GM18867 (cell line): ENCODE measurements at regions not wholly inside any gene's neighbourhood (a gene's known extent, or its start where the extent isn't known, plus 50 kb on each side); places are given as distances from the start of the nearest gene placed in this dataset.

ENCODE experiments used
- ATAC-seq: cut with Tn5 transposase; IDR thresholded peaks from one replicate; pipeline ENCODE4 v1.9.1; 2021; ENCODE audit warnings: mild to moderate bottlenecking, moderate library complexity; ENCODE audit not compliant: unreplicated experiment

DNA sequence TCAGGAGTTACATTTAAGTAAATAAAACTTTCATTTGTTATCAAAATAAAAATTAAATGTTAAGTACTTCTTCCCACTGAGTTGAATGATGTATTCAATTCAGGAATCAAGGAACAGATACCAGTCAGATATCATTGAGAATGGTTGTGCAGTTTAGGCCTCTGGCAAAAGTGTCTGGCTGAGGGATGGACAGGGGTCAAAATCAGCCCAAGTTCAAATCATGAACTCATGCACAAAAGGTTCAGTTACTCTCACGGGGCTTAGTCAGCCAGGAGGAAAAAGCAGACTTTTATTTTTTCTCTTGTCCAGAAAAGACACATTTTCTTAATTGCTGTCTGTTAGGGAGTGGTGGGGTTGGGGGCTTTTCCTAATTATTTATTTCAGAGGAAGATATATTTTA lies 166.3 kb downstream of the RASSF9 start:
- ATAC-seq: no peak

DNA sequence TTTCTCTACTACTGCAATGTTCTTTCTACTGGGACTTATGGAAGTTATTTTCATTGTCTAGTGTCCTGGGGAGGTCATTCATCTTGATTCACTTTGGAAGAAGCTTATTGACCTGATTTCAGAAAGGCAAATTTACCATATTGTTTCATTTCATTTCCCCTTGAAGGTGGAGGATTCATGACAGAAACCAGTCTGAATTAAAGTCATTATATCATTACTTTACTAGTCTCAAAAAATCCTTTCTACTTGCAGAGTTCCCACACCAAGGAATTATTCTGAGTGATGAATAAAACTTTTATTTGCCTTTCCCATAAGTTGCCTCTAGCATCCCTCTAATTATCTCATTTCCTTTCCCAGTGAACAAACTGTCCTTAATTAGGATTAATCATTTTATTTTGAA lies 163.8 kb downstream of the RASSF9 start:
- no peak for ATAC-seq

DNA sequence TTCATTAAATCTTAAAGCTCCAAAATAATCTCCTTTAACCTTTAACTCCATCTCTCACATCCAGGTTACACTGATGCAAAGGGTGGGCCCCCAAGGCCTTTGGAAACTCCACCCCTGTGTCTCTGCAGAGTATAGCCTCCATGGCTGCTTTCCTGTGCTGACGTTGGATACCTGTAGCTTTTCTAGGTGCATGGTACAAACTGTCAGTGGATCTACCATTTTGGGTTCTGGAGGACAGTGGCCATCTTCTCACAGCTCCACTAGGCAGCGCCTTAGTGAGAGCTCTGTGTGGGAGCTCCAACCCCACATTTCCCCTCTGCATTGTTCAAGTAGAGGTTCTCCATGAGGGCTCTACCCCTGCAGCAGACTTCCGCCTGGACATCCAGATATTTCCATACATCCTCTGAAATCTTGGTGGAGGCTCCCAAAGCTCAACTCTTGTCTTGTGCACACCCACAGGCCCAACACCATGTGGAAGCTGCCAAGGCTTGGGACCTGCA lies 162.2 kb downstream of the RASSF9 start:
- ATAC-seq: no peak

DNA sequence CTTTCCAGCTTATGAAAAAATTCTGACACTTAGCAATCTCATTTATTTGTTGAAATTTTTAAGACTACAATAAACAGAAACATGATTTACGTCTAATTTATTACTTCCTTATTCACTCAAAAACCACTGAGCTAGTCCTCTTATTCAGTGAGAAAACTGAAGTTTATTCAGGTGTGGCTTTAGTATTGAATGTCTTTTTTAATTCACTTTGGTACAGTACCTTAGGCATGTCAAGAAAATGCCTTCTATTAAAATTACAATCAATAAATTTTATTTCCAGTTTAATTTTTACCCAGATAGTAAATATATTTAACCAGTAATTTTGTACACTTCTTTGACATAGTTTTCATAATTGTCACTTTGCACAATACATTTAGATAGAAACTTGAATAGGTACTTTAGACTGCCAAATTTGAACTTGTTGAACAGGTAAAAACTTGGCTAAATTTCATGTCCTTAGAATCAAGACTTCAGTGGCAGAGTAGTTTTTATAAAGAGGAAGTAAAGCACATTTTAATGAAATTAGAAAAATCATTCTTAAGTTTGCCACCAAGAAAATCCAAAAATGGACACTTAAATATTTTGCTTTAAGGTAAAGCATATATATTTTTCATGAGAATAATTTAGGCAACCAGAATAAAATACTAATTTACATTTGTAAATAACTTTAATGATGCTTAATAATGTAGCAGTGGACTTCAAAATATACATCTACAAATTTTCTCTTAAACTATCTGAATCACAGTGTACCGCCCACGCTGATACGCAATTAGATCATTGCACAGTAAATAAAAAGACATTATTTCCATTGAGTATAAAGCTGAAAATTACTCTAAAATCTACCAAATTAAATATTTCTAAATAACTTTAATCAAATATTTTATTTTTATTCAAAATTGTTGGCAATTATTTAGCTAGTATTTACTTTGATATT lies 159.1 kb downstream of the RASSF9 start:
- no peak for ATAC-seq

DNA sequence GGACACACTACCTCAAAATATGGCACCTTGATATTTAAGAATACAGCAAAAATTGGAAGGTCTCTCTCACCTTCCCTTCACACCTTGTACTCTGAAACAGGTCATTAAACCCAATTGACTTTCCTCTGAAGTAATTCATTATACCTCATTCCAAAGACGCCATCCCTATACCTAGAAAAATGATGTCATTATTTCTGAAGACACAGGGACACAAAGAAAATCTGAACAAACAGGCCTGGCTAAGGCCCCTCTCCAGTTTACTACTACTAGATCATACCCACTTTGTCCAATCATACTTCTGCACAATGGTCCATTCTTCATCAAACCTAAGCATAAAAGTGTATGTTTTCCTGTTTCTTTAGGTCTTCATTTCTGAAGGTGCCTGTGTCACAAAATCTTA lies 156.9 kb downstream of the RASSF9 start:
- no peak for ATAC-seq

DNA sequence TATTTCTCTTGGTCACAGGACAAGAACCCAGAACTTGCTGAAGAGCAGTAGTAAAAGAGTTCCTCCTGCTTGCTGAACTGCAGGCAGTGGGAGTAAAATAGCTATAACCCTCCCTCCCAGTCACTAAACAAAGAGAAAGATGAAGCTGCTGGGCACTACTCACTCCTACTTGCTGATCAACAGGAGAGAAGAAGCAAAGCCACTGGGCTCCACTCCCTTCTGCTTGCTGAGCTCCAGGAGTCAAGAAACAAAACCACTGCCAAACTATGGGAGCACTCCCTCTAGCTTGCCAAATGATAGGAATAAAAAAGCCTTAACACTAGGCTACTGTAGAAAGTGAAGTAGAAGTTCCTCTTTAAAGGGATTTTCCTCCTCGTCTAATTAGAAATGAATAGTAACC lies 155.3 kb downstream of the RASSF9 start:
- ATAC-seq: no peak

DNA sequence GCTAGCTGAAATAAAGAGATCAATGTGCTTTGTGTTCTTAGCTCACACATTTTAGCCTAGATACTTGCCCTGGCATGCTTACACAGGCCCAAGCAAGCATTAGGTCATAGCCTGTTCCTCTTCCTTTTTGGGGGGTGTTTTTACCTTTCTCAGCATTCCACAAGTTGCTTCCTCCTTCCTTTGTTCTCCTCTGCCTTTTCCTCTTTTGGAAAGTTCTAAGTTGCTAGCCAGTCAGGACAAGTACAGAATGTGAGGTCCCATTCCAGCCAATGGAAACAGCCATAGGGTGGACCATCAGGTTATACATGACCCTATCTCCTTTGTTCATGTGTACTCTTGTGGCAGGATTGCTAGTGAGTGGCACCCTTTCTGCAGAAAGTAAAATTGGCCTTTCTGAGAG lies 154.9 kb downstream of the RASSF9 start:
- no peak for ATAC-seq

DNA sequence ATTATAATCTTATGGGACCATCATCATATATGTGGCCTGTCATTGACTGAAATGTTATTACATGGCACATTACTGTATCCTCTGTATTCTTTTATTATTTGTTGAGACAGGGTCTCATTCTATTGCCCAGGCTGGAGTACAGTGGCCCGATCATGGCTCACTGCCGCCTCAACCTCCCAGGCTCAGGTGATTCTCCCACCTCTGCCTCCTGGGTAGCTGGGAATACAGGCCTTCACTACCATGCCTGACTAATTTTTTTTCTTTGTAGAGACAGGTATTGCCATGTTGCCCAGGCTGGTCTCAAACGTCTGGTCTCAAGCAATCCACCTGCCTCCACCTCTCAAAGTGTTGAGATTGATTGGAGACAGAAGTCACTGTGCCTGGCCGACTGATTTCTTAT lies 153.2 kb downstream of the RASSF9 start:
- no peak for ATAC-seq

DNA sequence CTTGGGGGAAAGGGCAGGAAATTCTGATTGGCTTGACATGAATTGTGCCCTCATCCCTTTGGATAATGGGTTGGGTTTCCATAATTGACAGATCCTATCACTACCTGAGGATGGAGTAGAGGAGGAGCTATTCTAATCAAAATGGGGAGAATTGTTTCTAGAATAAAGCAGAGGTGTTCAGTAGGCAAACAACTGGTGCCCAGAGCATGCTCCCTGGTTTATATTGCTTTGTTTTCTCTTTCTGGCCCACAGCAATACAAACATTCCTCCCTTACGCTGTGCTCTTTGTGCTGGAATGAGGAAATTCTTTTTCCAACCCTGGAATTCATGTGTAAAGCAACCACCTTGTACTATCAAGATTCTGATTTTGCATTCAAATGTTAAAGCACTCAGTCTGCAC lies 147.4 kb downstream of the RASSF9 start:
- no peak for ATAC-seq

DNA sequence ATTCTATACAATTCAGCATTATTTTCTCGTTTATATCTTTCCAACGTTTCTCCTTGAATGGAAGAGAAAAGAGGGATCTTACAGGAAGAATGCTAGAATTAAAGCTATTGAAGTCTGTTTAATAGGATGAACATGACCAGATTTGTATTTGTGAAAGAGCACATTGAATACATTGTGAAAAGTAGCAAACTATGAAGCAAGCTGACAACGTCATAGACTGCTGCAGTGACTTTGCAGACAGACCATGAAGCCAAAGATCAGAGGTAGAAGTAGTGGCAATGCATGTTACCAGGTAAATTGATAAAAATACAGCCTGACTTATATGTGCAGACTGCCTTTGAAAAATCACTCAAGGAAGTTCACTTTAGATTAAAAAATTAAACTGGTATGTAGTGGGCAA lies 146.1 kb downstream of the RASSF9 start:
- no peak for ATAC-seq

DNA sequence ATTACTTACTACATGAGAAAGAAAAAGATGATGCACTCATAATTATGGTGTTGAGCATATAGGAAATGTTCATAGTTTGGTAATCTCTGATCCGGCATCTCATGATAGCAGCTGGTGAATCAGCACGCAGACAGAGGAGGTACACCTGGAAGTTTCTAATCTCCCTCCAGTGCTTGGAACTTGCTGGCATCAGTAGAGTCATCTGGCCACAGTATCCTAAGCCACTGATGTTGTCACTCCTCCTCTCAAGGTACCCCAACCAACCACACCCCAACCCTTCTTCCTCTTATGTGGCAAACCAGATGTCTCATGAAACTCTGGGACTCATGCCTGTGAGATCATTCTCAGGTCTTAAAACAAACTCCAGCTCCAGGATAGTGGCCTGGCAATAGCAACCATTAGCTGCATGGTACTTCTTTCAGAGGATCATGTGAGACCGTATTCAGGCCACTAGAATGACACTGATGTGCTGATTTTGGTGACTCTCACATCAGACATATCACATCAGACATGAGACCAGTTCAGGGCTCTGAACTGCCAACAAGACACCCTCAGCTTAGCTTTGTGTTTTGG lies 143.0 kb downstream of the RASSF9 start:
- ATAC-seq: no peak

DNA sequence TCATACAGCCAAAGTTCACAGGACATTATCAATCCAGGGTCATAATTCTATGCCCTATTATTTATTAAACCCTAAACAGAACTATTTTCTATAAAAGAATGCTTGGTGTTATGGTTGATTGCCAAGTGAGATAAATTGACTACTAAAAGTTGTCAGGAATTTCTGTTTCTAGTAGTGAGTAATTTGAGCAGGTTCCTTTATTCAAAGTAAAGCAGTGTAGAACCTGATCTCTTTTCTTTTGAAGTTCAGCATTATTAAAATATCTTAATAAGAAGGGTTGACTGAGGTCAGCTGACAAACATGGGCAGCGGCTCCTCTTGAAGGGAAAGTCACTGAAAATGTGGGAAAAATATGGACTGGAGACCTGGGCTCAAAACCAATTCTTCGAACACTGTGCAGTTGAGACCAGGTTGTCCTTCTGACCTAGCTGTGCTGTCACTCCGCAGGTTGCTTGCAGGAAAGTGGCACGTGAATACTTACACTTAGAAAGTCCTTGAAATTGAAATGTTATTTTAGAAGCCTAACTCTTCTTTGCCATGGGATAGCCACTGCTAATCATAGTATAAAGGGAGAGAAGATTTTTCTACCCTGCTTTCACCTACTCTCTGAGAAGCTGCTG lies 141.0 kb downstream of the RASSF9 start:
- ATAC-seq: no peak

DNA sequence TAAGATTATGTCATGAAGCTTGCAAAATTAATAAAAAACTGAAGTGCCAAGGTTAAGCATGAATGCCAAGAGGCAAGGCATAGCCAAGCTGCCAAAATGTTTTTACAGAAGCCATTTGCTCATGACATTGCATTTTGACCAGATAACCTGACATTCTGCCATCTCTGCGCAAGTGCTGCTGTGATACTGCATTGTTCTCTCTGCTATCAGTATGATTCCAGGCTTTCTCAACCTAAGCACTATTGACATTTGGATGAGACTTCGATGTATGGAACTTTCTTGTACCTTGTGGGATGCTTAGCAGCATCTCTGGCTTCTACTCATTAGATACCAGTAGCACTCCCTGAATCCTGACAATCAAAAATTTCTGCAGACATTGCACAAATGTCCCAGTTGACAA lies 139.2 kb downstream of the RASSF9 start:
- no peak for ATAC-seq

DNA sequence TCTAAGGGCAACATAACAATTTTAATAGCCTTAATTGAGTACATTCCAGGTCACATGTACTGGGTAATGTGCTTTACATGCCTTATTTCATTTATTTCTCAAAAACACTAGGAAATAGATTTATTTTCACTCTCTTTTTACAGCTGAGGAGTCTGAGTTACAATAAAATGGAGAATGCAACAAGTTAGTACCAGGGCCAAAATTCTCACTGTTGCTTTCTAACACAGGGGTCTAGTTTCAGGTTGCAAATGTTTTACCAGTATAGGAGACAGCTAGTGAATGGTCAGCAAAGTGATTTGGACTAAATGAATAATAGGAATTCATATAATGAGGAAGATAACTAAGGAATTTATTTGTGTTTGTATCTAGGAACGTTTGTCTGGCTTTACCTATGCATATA lies 137.3 kb downstream of the RASSF9 start:
- no peak for ATAC-seq

DNA sequence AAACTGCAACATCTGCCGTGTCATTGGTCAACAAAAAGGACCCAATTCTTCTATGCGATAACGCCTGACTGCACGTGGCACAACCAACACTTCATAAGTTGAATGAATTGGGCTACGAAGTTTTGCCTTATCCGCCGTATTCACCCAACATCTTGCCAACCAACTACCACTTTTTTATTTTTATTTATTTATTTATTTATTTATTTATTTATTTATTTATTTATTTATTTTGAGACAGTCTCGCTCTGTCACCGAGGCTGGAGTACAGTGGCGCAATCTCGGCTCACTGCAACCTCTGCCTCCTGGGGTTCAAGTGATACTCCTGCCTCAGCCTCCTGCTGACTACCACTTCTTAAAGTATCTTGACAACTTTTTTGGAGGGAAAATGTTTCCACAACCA lies 127.4 kb downstream of the RASSF9 start:
- no peak for ATAC-seq

DNA sequence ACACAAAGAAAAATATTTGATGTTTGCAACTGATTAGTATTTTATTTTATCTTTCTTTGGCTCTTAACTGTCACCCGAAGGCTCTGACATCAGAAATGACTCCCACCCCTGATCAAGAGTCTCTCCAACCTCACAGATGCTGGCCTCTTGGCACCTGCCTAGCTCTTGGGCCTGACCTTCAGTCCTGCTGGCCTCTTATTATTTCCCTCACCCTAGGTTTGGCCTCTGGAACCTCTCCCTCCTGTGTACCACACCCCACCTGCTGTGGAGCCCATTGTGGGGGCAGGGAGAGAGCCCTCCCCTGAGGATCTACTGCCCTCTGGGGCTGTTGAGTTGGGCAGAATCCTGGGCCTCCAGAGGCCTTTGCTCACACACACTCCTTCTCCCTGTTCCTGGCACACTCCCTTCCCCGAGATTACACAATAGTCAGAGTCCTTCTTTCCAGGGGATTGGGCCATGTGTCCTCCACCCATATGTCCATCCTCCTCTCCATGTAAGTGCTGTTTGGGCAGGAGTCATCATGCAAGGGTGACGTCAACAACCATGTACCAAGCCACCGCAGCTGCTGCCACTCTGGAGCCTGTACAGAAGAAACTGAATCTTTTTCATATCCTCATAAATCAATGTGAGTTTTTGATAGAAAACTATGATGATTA lies 124.3 kb downstream of the RASSF9 start:
- no peak for ATAC-seq

DNA sequence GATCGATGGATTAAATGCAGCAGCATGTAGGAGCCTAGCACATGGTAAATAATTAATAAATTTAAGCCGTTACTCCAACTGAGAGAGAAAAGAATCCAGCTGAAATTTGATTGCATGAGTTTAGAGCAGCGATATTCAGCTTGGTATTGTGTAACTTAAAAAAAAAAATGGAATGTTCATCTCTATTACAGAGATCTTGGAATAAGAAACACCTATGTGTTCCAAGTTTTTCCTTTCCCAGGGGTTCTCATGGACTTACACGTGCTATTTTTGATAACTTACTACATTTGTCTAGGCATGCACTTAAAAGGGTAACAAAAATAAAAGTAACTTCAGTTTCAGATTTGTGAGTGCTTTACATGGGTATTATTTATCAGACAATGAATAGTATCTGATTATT lies 122.8 kb downstream of the RASSF9 start:
- no peak for ATAC-seq

DNA sequence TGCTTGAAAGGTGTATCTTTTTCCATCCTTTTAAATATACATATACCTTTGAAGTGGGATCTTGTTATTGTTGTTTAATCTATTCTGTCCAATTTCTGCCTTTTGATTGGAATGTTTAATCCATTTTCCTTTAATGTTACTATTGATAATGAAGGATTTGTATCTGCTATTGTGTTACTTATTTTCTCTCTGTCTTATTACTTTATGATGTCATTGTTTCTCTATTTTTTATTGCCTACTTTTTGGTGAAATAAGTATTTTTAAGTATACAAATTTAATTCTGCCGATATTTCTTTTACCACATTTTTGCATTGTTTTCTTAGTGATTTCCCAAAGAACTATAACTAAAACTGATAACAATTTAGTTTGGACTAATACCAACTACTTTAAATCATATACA lies 121.8 kb downstream of the RASSF9 start:
- ATAC-seq: no peak

DNA sequence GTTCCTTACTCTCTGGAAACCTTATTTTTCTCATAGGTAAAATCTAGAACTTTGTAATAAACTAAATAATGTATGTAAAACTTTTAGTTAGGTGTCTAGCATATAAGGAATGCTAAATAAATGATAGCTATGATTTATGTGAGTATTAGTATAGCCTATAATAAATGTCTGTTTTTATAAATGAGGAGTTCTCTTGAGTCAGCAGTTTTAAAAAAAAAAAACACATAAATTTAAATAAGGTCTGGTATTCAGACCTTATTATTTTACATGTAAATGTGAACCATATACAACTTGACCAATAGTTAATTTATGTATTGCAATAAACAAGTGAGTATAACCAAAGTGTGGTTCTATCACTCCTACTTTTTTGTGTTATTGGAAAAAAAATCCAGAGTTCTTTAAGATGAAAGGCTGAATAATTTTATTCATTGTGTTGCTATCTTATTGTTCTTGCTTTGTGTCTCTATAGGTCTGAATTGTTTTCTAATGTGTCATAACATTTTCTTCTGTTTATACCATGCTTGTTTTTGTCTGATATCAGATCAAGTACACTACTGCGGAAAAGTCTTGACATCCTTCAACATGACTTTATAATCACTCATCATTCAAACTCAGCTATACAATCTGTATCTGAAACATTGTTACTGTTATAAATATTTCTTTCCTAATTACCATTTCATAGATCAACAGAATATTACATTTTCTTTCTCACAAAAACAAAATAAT lies 115.7 kb downstream of the RASSF9 start:
- ATAC-seq: no peak

DNA sequence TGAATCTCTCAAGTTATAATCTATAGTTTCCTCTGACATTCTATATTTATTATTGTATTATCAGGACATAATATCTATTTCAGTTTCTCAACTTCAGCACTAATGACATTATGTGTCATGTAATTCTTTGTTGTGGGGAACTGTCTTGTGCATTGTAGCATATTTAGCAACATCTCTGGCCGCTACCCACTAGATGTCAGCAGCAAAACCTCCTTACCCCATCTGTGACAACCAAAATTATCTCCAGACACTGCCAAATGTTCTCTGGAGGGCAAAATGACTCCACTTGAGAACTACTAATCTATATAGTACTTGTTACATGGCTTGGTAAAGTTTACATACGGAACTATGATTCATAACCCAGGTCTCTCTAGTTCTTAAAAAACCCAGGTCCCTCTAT lies 110.2 kb downstream of the RASSF9 start:
- ATAC-seq: no peak
